ENCODE measurements at regions not wholly inside any gene's neighbourhood (a gene's known extent, or its start where the extent isn't known, plus 50 kb on each side); places are given as distances from the start of the nearest gene placed in this dataset.

- no peak for DNase-seq
Observed at GRCh38 chr1:218027152-218027551, 257.9 kb upstream of the RRP15 start.

- no peak for DNase-seq
Observed at GRCh38 chr1:218030846-218031245, 254.2 kb upstream of the RRP15 start.

- no peak for DNase-seq
Observed at GRCh38 chr1:218031901-218032300, 253.2 kb upstream of the RRP15 start.

GRCh38 chr1:218034468-218034867 lies 250.6 kb upstream of the RRP15 start:
- DNase-seq, result no peak

- DNase-seq, result no peak
Observed at GRCh38 chr1:218048828-218049420, 236.2 kb upstream of the RRP15 start.

GRCh38 chr1:218049641-218050040 lies 235.5 kb upstream of the RRP15 start:
- no peak for DNase-seq

- DNase-seq, result no peak
Observed at GRCh38 chr1:218058730-218059129, 226.4 kb upstream of the RRP15 start.

- DNase-seq, result no peak
Observed at GRCh38 chr1:218064426-218064825, 220.7 kb upstream of the RRP15 start.

- no peak for DNase-seq
Observed at GRCh38 chr1:218066332-218066731, 218.8 kb upstream of the RRP15 start.

GRCh38 chr1:218068241-218068640 lies 216.9 kb upstream of the RRP15 start:
- DNase-seq, result no peak

- DNase-seq, result no peak
Observed at GRCh38 chr1:218069180-218069579, 215.9 kb upstream of the RRP15 start.

- no peak for DNase-seq
Observed at GRCh38 chr1:218073062-218073461, 212.0 kb upstream of the RRP15 start.

- no peak for DNase-seq
Observed at GRCh38 chr1:218078916-218079315, 206.2 kb upstream of the RRP15 start.

- DNase-seq, result no peak
Observed at GRCh38 chr1:218079347-218079746, 205.7 kb upstream of the RRP15 start.

GRCh38 chr1:218079820-218080219 lies 205.3 kb upstream of the RRP15 start:
- DNase-seq, result no peak

GRCh38 chr1:218080863-218081262 lies 204.2 kb upstream of the RRP15 start:
- no peak for DNase-seq

GRCh38 chr1:218081358-218081757 lies 203.7 kb upstream of the RRP15 start:
- DNase-seq, result no peak

- no peak for DNase-seq
Observed at GRCh38 chr1:218090459-218090858, 194.6 kb upstream of the RRP15 start.

- no peak for DNase-seq
Observed at GRCh38 chr1:218101409-218101808, 183.7 kb upstream of the RRP15 start.

GRCh38 chr1:218108034-218108433 lies 177.1 kb upstream of the RRP15 start:
- DNase-seq, result no peak

- DNase-seq, result no peak
Observed at GRCh38 chr1:218112862-218113261, 172.2 kb upstream of the RRP15 start.

- no peak for DNase-seq
Observed at GRCh38 chr1:218123968-218124367, 161.1 kb upstream of the RRP15 start.

- no peak for DNase-seq
Observed at GRCh38 chr1:218135371-218135770, 149.7 kb upstream of the RRP15 start.

- DNase-seq, result no peak
Observed at GRCh38 chr1:218139761-218140160, 145.3 kb upstream of the RRP15 start.

GRCh38 chr1:218156595-218156994 lies 128.5 kb upstream of the RRP15 start:
- no peak for DNase-seq

- no peak for DNase-seq
Observed at GRCh38 chr1:218163371-218163770, 121.7 kb upstream of the RRP15 start.
